CD4-positive, alpha-beta T cell treated with Interleukin-10 for 1 hour (primary cell): ENCODE measurements at regions not wholly inside any gene's neighbourhood (a gene's known extent, or its start where the extent isn't known, plus 50 kb on each side); places are given as distances from the start of the nearest gene placed in this dataset.

ENCODE experiments used
- DNase-seq: peaks from one replicate; pipeline ENCODE4 v3.0.0-alpha.2; 2020

GRCh38 chr13:40273253-40274025 lies 393.0 kb downstream of the FOXO1 start:
- no peak for DNase-seq

DNA sequence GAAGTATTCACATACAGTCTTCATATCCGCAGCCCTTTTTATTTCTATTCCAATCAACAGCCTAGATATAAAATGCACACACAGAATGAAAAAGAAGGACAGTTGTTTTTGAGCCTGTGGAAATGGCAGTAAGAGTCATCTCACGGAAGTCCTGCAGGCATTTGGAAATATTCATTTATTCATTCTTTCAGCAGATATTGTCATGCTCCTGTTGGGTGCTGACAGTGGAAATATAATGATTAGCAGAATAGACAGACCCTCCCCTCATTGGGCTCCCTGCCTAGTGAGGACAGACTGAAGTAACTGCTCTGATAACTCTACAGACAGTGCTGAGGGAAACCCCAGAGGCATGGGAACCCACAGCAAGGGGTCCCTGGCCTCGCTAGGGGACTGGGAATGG lies 392.3 kb downstream of the FOXO1 start:
- no peak for DNase-seq

GRCh38 chr13:40275155-40275554 lies 391.3 kb downstream of the FOXO1 start:
- DNase-seq, result no peak

DNA sequence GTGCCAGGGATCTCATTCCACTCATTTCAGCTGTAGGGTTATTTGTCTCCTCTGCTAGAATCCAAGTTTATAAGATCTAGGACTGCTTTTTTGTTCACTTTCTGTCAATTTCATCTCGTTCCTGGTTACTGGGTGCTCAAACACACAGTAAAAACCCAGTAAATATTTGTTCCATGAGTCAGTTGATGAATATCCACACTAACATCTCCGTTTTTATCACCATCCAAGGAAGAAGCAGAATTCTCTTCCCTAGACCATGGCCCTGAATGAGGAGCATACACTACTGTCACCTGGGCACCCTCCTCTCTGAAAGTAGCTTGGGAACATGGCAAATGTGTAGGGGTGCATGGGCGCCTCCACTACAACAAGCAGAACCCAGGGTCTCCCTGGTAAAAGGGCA lies 390.8 kb downstream of the FOXO1 start:
- no peak for DNase-seq

DNA sequence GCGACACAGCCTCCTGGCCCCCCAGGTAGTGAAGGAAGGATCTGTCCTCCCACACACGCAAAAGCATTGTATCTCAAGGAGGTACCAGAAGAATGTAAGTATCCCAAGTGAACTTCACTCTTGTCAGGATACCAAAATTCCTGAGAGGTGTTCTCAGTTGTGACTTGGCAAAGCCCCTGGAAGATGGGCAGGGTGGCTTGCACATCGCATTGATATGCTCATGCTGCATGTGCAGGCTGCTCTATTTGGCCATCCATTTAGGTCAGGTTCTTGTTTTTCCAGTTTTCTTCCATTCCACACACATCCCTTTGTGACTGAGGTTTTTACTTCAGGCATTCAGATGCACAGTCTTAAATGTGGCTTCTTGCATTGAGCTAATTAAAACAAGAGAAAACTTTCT lies 382.8 kb downstream of the FOXO1 start:
- DNase-seq, result no peak

- no peak for DNase-seq
These were observed 380.8 kb downstream of the FOXO1 start for GRCh38 chr13:40285634-40286033.

DNA sequence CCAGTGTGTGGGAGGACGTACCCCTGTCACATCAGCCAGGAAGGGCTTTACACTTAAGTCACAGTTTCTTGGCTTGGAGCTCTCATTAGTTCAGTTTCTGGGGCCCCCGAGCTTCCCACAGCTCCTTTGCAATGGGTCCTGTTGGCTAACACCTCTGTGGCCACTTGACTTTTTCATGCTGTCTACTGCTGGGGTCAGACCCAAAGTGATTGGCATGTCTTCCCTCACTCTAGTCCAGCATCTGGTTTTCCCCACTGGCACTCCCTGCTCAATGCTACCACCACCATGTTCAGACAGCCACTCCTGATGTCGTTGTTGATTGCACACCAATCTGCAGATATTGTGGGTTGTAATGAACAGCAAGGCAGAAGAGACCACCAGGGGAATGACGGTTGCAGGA lies 379.0 kb downstream of the FOXO1 start:
- DNase-seq, result no peak

DNA sequence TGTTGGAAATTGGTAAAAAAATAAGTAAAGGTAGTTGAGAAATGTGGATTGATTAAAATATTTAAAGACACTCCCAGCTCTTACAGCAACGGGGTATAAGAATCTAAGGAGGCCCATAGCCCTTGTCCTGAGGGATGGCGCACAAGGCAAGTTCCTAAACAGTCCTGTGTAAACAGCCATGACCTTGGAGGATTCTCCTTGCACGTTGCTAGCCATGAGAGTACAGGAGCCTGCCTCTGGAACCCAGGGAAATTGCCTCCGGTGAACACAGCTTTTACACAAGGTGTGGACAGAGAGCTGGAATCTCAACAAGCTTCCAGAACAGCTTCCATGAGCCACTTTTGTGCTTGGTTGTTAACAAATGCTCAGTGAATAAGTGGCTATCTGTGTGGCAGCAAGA lies 378.2 kb downstream of the FOXO1 start:
- no peak for DNase-seq

DNA sequence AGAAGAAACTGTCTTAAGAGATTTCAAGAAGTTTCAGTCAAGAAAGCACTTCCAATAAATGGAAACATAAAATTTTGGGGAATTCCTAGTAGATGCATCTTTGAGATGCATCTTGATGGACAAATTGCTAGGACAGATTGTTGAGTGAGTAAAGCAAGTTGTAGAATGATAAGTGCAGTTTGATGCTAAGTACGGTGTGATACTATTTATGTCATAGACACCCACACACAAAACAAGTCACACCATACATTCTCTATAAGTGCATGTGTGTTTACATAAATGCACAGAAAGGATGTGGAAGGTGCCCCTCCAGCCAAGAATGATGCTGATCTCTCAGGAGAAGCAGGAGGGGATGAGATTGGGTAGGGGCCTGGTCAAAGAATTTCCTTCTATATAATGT lies 375.7 kb downstream of the FOXO1 start:
- DNase-seq, result no peak

GRCh38 chr13:40292108-40292507 lies 374.3 kb downstream of the FOXO1 start:
- no peak for DNase-seq

DNA sequence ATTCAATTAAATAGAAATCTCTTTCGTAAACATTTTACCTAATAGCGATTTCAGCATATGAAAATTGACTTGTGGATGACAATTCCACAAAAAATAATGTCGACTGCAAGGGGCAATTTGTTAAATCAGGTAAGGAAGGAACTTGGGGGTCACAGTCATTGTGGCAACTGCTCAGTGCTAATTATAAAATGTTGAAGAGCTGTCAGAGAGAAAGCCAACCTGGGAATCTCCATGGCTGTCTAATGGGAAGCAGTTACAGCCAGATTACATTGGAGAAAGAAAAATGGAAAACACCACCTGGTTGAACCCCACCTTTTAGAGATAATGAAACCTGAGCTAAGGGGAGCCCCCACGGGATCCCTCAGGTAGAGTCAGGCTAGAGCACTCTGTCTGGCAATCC lies 373.9 kb downstream of the FOXO1 start:
- DNase-seq, result no peak

DNA sequence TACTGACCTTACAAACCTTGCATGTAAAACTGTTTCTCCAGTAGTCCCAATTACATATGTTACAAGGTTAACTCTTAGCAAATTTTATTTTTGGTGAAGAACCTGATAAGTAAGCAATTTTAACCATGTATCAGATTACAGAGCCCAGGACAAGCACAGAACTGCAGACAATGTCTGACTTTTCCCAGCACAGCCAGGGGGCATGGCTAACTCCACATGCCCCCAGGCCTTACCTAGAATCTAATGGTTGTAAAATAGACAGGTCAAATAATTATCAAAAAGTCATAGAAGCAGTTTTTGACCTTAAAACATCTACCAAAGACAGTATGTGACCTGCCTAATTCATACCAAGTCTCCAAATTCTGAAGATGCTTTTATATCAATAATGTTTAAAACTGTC lies 364.1 kb downstream of the FOXO1 start:
- DNase-seq, result no peak

GRCh38 chr13:40304391-40304790 lies 362.1 kb downstream of the FOXO1 start:
- DNase-seq, result no peak

DNA sequence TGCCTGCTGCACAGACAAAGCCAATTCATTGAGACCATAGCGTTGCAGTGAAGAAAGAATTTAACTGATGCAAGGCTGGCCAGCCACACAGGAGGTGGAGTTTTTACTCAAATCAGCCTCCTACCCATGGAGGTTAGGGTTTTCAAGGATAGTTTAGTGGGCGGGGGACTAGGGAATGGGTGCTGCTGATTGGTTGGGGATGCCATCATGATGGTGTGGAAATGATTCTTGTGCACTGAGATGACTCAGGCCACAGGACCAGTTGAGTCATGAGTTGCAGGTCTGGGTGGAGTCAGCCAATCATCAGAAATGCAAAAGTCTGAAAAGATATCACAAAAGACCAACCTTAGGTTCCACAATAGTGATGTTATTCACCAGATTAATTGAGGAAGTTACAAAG lies 359.6 kb downstream of the FOXO1 start:
- DNase-seq, result no peak

GRCh38 chr13:40309881-40310280 lies 356.6 kb downstream of the FOXO1 start:
- DNase-seq, result no peak

GRCh38 chr13:40311356-40312101 lies 354.9 kb downstream of the FOXO1 start:
- no peak for DNase-seq

GRCh38 chr13:40313269-40314200 lies 352.9 kb downstream of the FOXO1 start:
- no peak for DNase-seq

GRCh38 chr13:40315416-40316064 lies 350.9 kb downstream of the FOXO1 start:
- DNase-seq, result peak; percentile 72

GRCh38 chr13:40316301-40316700 lies 350.1 kb downstream of the FOXO1 start:
- peak; percentile 9 for DNase-seq

DNA sequence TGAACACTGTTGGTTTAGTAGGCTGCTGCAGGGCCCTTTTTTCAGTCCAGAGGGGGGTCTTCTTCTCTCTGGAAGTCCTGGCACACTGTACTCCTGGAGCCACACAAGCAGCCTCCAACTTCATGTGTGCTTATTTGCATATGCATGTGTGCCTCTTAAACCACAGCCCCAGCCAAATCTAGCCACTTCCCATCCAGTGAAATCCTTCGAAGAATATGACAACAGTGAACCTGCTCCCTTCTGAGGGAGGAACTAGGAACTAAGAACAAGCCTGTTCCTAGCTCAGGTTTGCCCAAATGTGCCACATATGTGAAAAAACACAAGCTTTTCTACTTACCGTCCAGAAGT lies 348.5 kb downstream of the FOXO1 start:
- DNase-seq, result no peak

DNA sequence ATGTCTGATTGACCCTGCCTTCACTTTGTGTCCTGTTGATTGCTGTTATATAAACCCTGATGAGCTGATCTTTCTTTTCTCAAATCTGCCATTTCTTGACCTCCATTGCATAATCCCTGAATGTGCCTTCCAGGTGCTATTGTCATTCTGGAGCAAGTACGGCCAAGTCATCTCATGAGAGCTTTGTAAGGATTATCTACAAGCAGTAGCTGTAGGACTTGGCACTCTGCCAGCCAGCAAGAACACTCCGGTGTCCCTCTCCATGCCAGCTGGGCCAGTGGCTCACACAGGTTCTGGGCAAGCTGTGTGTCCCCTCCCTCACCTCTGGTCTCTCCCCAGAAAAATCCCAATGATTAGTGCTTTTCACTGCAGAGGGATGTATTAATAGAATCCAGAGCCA lies 348.1 kb downstream of the FOXO1 start:
- DNase-seq, result no peak

DNA sequence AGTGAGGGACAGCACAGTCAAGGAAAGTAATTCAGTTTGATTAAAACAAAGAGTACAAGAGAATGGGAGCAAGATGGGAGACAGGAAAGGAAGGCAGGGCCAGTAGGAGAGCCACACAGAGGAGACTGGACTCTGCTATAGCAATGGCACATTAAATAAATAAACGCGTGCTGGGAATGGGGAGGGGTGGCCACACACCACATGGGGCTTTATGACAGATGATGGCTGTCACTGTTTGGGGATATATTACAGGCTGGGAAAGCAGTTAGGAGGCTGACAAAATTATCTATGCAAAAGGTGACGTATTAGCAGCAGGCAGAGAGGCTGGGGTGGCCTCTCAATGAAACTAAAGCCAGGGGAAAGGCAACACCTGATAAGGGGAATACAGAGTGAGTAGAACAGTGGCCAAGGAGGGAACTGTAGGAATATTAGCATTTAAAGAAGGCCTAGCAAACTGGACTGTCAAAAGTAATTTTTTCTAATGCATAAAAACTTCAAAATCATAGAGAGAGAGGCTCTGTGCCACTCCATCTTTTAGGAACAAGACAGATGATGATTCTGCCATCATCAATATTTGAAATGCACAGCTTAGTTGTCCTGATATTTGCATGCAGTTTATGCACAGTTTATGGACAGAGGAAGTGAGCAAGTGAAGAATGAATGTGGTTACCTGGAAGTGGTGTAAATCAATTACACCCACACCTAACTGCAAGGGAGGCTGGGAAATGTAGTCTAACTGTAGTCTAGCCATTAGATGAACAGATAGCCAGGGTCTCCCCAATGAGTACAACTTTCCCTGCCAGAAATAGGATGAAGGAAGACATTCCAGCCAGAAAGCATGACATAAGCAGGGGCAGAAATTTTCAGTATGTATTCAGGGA lies 346.5 kb downstream of the FOXO1 start:
- DNase-seq, result peak; percentile 10
